ENCODE measurements at regions not wholly inside any gene's neighbourhood (a gene's known extent, or its start where the extent isn't known, plus 50 kb on each side); places are given as distances from the start of the nearest gene placed in this dataset.

DNA sequence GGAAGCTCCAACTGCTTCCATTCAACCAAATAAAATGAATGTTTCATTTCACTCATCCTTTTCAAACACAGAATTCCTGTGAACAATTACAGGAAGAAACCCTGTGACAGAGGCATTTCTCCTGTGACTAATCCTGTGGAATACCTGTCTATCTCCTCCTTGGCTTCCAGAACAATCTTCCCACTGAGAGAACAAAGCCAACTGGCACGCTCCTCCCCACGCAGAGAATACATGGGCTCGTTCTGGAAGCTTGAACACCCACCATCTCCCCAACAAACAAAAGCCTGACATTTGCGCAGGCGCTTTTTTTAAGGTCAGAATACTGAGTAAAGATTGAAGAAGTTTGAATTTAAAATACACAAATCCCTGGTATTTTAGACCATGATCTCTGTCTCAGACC lies 104.7 kb upstream of the SLC66A3 start:
- no peak for DNase-seq

DNA sequence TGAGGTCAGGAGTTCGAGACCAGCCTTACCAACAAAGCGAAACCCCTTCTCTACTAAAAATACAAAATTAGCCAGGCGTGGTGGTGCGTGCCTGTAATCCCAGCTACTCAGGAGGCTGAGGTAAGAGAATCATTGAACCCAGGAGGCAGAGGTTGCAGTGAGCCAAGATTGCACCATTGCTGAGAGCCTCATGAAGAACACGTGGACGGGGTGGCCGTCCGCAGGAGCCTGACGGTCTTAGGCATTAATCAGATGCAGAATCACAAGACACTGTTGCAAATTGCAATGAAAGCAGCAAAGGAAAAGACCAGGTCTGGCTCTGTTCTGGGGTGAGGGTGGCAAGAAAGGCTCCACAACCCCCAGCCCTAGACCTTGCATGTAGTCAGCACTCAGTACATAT lies 104.0 kb upstream of the SLC66A3 start:
- no peak for DNase-seq

DNA sequence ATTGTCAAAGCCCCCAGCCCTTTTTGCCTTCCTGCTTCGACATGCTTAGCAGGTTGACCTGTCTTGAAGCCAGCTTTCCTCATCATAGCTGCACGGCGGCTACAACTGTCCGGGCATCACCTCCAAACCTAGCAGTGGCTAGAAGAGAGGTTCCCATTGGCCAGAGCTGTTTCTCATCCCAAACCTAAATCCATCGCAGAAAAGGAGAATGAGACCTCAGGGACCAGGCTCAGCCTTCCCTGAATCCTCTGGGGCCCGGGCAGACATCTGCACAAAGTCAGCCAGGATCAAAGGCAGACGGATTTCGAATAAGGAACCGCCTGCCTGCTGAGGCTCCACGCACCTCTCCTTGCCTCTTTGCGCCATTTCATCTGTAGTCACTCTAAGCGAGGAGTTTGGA lies 101.7 kb upstream of the SLC66A3 start:
- DNase-seq = no peak

DNA sequence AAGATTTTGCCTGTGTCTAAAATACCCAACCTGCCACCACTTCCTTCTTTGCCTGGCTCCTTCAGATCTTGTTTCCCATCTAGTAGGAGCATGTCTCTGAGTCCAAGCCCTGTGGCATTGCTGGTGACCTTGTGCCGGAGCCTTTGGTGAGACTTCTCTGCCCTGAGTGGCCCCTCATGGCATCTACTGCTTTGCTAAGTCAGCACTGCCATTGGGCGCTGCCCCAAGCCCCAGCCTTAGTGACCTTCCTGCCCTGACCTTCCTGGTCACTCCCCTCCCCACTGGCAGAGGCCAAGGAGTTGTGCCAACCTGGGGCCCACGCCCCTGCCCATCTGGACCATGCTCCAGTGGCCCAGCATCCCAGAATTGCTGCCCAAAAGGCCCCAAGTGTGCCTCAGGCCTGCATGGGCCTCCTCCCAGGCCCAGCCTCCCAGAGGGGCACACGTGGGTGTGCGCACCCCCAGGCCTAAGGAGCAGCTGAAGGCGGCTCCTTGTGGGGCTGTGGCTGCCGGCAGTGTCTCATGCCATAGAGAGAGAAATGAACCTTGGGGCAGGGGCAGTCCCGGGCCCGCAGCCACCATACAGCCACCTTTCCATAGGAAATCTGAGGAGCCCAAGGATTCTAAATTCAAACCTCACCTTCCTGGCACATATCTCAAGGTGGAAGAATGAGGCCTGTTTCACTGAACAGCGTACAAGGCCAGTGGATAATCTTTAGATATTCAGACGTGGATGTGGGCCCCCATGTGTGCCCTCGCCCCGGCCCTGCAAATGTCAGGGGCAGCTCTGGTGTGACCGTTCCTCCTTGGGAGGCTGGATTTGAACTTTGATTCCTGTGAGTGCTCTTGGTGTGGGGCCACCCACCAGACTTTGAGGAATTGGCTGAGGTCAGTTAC lies 100.2 kb upstream of the SLC66A3 start:
- no peak for DNase-seq

DNA sequence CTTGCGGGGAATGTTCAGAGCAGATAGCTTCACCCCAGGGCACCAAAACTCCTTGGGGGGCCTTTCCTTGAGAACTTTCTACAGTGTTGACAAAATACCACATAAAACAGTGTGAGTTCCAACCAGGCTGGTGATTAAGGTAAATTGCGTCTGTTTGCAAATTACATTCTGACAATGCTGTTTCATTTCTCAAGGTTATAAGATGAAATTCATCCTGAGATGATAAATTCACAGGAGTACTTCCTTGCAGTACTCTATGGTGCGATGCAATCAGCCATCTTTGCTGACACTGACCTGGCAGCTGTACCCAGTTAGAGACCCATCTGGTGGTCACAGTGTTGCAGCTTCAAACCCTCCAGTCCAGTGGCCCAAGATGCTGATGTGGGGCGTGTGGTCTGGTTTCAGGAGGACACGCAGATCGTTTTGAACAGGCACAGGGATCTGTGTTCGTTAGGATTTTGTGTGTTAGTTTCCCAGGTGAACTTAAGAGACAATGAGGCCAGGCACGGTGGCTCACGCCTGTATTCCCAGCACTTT lies 99.5 kb upstream of the SLC66A3 start:
- no peak for DNase-seq

DNA sequence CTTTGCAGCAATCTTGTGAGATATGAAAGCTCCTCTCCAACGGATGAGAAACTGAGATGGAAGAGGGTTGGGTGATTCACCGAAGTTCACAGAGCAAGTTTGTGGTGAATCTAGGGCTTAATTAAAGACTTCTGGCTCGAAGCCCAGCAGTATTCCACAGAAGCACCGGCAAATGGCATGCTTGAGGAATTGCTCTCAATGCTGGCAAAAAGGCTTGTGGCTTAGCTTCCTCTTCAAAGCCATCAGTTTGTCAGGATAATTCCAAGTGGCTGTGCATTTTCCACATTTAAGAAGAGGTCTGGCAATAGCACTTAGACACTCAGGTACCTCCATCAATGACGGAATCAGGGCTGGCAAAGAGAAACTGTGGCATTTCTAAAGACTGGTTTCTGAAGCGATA lies 98.7 kb upstream of the SLC66A3 start:
- DNase-seq = no peak

DNA sequence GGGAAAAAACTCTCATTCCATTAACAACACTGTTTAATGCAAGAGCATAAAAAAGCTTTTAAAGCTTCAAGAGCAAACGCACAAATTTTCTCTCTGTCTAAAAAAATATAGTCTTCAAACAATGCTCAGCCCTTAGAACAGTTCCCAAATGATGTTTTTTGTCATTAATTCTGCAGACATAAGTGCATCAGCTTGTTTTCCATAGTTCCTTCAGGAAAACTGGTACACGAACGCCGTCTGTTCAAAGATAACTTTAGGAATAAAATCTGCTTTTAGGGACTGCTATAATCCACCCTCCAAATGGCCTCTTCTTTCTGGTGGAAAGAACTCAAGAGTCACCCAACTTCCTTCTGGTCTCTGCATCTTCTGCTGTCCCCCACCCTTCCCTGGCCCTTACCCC lies 98.2 kb upstream of the SLC66A3 start:
- DNase-seq = no peak

DNA sequence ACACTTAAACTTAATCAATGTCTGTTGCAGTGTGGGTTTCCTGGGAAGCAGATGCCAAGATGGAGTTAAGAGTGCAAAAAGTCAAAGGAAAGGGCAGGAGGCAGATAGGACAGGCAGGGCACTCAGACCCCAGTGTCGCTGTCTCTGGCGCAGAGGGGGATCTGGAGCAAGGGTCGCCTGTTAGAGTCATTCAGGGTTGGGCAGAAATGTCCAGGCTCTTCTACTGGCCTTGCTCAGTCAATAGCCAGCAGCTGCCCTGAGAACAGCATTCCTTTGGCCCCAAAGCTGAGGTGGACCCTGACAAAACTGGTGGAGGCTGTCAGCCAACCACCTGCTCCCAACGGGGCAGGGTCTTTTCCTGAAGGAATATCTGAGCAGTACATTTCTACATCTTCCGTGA lies 97.1 kb upstream of the SLC66A3 start:
- DNase-seq = no peak

DNA sequence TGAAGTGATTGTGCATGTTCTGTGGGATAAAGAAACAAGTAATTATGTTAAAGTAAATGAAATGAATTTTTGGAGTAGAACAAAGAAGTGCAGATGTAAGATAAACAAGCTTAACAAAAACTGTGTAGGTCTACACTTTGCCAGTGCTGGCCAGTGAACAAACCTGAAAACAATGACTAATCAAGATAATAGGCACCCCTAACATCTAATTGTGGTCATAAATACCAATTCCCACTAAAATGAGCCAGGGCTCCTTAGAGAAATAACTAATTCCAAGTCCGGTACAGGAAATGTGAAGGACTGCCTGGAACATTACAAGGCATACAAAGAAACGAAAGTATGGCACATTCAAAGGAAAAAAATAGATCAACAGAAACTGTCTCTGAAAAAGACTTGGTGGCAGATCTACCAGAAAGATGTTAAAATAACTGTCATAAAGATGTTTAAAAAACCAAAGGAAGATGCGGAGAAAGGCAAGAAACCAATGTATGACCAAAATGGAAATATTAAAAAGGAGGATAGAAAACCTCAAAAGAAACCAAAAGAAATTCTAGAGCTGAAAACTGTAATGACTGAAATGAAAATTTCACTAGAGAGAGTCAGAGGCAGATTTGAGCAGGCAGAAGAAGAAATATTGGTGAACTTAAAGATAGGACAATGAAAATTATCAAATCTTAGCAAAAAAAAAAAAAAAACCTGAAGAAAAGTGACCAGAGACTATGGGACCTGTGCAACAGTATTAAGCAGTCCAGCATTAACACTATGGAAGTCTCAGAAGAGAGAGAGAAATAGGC lies 94.7 kb upstream of the SLC66A3 start:
- no peak for DNase-seq

DNA sequence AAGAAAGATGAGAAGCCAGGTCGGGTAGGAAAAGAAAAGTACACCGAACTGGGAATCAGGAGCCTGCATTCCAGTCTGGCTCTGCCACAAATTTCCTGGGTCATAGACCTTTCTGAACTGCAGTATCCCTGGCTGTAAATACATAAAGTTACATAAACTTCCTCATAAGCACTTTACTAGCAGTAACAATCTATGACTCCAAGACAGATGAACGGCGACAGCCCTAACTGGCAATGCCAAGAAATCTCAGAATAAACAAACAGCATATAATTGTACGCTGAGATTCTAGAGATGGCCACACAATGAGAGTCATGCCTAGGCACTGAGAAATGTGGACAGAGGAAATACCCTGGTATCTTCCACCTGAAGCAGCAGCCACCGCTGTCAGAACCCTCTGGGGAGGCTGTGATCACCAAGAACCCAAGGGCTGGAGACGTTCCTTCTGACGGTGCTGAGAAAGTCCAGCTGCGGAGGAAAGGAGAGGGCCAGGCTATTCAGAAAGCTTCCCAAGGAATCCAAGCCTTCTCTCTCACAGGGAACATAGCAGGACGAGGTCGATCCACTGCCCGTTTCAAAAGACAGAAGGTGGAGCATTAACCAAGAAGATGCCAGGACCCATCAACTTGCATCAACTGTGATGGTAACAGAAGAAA lies 89.3 kb upstream of the SLC66A3 start:
- DNase-seq = no peak

DNA sequence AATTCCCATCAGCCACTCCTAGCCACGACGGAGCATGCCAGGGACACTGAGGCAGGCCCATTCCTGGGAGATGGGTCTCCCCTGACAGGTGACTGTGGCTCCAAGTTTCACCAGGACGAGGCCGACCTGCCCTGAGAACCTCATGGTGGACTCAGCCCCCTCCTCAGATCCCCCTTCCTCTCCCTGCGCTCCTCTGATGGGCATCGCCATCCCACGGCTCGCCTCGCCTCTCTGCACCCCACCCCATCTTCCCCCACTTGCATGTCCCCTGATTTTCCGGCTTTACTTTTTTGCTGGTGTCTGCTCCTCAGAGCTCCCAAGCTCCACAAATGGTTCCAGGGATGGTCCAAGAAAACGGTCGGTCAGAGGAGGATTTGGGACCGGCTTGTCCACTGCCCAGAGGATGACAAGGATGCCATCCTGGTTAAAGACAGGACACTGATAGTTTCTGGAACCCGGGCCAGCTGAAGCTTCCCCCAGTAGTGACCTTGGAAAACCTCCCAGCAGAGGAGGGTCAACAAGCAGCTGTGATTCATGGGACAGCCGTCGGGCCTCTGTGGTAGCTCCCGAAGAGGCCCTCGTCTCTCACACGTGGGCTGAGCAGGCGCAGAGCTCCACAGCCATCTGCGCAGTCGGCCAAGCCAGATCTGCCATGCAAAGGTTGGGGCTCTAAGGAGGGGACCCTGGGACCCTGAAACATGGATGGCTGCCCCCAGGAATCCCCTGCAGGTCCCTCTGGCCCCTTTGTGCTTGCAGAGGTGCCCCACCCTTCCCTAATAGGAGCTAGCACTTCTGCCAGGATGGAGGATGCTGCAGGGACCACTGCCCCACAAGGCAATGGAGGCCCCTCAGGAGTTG lies 87.8 kb upstream of the SLC66A3 start:
- DNase-seq = no peak

DNA sequence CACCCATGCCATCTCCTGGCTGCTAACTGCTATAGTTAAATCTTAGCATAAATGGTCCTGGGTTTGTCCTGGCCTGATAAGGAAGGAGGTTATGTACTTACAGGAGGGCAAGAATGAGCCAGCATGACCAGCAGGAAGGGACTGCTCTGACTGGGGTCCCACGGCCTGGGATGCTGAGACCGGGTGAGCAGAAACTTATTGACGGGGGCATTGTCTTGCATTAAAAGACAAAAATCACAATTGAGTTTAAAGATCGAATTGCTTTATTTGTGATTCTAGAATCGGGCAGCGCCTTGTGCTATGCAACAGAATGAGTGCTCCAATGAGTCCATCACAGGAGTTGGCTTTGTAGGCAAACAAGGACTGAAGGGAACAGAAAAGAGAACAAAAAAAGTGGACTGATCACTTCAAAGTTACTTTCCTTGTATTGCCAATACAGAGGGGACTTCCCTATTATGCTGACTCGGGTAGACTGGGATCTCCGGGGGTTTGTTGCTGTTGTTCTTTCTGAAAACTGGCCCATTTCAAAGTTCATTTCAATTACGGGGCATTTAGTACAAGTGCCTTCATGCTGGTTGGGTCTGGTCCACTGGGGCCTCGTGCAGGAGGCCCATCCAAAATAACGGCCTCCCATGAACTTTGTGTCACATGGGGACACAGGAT lies 87.1 kb upstream of the SLC66A3 start:
- DNase-seq = no peak

DNA sequence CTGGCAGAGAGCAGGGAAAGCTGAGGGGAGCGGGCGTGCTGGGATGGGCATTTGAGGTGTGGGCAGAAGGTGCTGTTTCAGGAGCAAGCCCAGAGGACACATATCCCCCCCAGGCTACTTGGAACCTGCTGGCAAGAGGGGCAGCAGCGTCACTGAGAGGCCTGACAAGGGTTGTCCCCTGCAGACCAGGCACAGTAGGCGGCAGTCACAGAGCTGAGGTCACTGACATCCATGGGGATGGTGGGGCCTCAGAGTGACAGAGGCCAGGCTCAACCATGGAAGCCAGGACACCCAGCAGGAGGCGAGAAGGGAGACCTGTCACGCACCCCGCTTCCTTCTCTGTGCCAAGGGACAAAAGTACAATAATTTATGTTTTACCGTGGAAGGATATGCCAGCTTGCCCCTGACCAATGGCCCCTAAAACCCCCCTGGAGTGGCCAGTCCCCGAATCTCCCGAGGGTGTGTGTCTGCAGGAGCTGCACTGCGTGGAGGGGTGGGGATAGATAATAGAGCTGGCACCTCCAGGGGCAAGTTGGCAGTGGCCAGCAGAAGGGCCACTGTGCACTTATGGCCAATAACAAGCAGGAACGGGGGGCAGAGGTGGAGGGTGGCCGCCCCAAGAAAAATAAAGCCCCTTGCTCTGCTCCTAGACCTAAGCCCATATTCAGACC lies 86.3 kb upstream of the SLC66A3 start:
- no peak for DNase-seq

DNA sequence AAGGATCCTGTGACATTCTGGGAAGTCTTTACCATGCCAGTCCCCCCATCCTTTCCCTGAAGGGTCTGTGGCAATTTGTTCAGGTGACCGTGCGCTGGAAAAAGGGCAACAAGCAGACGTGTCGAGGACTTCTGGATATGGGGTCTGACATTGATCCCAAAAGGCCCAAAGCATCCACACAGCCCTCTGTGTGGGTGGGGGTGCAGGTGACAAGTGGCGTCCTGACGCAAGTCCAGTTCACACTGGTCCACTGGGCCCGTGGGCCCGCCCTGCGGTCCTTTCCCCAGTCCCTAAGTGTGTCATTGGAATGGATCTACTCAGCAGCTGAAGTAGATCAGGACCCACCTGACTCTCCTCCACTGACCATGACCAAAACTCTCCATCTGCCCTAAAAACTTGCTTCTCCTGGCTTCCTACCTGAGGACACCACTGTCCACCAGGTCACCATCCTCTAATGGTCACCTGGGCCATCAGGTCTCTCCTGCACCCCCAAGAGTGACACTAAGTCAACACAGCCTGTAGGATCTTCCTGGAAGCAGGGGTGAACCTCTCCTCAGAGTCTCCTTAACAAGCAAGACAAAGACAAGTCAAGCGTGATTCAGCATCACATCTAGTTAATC lies 85.6 kb upstream of the SLC66A3 start:
- no peak for DNase-seq

DNA sequence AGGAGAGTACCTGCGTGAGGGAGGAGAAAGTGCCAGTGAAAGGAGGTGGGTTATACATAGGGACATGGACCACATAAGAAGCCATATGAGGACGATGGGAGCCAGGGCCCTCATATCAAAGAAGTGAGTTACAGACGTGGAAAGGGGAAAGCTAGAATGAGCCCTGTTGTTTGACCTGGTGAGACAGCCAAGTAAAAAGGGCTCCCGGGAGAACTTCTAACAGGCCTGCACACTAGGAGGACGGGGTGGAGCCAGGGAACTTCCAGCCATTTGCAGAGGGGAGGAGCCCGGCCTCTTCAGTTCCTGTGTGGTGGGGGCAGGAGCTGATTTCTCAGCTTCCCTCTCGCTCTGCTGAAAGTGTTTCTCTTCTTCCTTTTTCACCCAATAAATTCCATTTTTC lies 84.1 kb upstream of the SLC66A3 start:
- no peak for DNase-seq

DNA sequence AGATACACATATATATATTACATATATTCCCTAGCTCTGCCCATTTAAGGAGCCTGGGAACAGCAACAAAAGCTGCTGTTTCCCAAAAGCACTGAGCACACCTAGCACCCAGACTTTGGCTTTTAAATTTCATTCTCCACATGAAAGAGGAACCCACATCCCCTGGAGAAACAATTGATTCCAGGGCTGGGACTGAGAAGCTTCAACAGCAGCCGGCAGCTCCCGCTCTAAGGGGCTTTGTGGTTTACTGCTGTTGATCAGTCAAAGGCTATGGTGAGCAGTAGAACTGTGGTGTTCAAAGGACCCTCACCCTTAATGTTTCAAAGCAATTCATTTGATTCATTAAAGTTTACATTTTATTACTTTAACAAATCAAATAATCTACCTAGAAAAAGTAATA lies 83.3 kb upstream of the SLC66A3 start:
- DNase-seq = no peak

DNA sequence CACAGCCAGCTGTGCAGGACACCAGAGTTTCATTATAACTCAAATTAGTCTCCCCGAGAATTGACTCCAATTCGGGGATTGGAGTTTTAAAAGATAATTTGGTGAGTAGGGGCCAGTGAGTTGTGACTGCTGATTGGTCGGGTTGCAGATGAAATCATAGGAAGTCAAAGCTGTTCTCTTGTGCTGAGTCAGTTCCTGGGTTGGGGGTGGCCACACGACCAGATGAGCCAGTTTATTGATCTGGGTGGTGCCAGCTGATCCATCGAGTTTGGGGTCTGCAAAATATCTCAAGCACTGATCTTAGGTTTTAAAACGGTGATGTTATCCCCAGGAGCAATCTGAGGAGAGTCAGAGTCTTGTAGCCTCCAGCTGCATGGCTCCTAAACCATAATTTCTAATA lies 82.7 kb upstream of the SLC66A3 start:
- no peak for DNase-seq

DNA sequence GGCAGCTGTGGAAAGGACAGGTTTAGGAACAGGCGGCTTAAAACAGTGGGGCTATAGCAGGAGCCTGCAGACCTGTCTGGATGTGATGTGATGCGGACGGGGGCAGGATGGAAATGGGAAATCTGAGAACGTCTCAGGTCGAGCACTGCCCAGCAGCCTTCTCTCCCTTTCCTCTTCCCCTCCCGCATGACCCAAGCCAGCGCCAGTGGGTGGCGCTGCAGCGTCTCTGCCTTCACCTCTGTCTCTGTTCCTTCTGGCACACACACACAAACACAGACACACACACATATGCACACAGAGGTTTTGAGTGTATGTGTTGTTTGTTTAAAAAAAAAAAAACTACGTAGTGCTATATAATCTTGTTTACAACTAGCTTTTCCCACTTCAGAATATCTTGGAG lies 82.0 kb upstream of the SLC66A3 start:
- DNase-seq = peak; percentile 62

DNA sequence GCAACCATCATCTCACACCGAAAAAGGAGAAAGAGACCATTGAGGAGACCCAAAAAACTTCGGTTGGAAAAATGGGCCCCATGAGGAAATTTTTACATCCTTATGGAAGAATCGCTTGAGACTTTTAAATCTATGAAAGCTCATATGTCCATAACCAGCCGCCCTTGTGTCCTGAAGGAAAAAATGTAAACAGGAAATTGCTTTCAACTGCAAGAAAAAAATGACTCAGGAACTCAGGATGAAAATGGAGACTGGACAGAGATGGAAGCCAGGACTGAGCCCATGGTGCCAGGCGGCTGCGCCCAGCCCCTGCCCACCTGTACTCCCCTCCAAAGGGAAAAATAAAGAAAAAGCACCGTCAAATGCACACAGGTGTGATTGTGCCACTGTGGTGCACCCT lies 81.5 kb upstream of the SLC66A3 start:
- DNase-seq = no peak

DNA sequence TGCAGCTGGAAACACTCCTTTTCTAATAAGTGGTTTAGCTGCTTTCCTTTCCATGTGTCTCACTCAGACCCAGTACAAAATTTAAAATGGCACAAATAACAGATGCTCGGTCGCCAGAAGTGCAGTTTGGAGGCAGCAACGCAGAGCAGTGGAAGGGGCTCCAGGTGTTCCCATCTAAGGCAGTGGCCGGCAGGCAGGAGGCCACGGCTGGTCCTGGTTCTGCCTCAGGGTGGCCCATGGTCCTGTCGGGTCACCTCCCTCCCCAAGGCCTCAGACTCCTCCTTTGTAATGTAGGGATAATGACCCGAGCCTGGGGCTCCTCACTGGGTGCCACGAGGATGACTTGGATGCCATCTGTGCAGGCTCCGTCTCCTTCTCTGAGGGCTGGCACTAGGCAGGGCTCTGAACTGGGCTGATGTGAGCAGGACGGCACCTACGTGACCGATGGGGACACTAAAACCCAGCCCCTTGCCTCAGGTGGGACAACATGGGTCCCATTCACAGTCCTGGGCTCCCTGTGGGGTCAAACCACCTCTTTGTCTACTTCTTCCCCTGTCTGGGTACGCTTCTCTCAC lies 80.9 kb upstream of the SLC66A3 start:
- DNase-seq = no peak

DNA sequence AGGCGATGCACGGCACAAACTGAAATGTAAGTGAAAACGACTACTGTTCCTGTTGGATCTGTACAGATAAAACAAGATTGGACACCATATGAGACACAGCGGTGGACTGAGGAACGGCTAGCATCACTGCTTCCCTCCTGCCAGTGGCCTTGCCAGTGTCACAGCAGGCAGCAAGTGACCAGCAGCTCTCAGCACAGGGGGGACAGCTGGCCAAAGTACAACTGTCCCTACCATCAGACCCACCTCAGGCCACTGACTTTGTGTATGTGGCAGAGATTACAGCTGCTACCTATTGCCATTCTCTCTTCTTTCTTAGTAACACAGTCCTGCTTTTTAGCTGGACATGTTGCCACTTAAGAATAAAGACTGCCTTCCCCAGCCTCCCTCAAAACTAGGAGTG lies 80.0 kb upstream of the SLC66A3 start:
- DNase-seq = no peak

All from retina (tissue), 1 donor.